ENCODE measurements at regions not wholly inside any gene's neighbourhood (a gene's known extent, or its start where the extent isn't known, plus 50 kb on each side); places are given as distances from the start of the nearest gene placed in this dataset.

DNA sequence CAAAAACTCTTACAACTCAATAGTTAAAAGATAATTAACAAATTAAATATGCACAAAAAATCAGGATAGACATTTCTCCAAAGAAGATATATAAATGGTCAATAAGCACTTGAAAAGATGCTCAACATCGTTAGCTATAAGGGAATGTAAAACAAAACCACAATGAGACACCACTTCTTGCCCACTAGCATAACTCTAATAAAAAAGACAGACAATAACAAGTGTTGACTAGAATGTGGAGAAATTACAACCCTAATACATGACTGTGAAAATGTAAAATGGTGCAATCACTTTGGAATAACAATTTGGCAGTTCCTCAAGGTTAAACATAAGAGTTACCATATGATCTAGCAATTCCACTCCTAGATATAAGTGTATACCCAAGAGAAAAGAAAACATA lies 74.3 kb upstream of the PCGF5 start:
- TF ChIP-seq, protein P1, sequence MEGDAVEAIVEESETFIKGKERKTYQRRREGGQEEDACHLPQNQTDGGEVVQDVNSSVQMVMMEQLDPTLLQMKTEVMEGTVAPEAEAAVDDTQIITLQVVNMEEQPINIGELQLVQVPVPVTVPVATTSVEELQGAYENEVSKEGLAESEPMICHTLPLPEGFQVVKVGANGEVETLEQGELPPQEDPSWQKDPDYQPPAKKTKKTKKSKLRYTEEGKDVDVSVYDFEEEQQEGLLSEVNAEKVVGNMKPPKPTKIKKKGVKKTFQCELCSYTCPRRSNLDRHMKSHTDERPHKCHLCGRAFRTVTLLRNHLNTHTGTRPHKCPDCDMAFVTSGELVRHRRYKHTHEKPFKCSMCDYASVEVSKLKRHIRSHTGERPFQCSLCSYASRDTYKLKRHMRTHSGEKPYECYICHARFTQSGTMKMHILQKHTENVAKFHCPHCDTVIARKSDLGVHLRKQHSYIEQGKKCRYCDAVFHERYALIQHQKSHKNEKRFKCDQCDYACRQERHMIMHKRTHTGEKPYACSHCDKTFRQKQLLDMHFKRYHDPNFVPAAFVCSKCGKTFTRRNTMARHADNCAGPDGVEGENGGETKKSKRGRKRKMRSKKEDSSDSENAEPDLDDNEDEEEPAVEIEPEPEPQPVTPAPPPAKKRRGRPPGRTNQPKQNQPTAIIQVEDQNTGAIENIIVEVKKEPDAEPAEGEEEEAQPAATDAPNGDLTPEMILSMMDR (conservative IDR thresholded peaks at IDR 0.05 in 1 of 2, IDR thresholded peaks at IDR 0.05 in 1 of 2; ENCODE audit: extremely low read depth in 1 of 2, insufficient read depth in 1 of 2, low read depth in 1 of 2, low read length in 2 of 2): no peak
- no peak for TF ChIP-seq EZH2 (IDR thresholded peaks at IDR 0.05; ENCODE audit: borderline replicate concordance, low read length)

All from mammary epithelial cell (primary cell).